Subcutaneous abdominal adipose tissue (tissue), 5 donors: ENCODE measurements at regions not wholly inside any gene's neighbourhood (a gene's known extent, or its start where the extent isn't known, plus 50 kb on each side); places are given as distances from the start of the nearest gene placed in this dataset.
"Not testable (repeated sequence)": the region's sequence is repeated elsewhere in the genome, so short reads cannot be mapped to it uniquely, and the experiment has no call there.

Experiments used
- H3K27ac ChIP-seq: one replicate; pipeline ENCODE4 v1.7.0; 2013; ENCODE audit warnings: low read depth, mild to moderate bottlenecking, inconsistent platforms, low read length, moderate library complexity
- H3K27me3 ChIP-seq, 5 donors: one replicate each; pipeline ENCODE4 v1.7.0; 2013; ENCODE audit warnings: low read length in 5 of 5, inconsistent platforms in 1 of 5; ENCODE audit not compliant: control insufficient read depth in 5 of 5, insufficient read depth in 4 of 5
- H3K36me3 ChIP-seq, 5 donors: one replicate each; pipeline ENCODE4 v1.7.0; 2013; ENCODE audit warnings: low read length in 5 of 5; ENCODE audit not compliant: control insufficient read depth in 5 of 5, insufficient read depth in 5 of 5
- H3K4me1 ChIP-seq, 5 donors: one replicate each; pipeline ENCODE4 v1.7.0; 2013; ENCODE audit warnings: low read length in 5 of 5, mild to moderate bottlenecking in 3 of 5, moderate library complexity in 1 of 5; ENCODE audit not compliant: control insufficient read depth in 5 of 5, insufficient read depth in 5 of 5
- H3K4me3 ChIP-seq, 5 donors: one replicate each; pipeline ENCODE4 v1.7.0; 2013; ENCODE audit warnings: low read length in 5 of 5, low read depth in 1 of 5
- H3K9ac ChIP-seq, 5 donors: one replicate each; pipeline ENCODE4 v1.7.0; 2013; ENCODE audit warnings: low read length in 5 of 5, mild to moderate bottlenecking in 4 of 5, moderate library complexity in 3 of 5
- H3K9me3 ChIP-seq, 5 donors: one replicate each; pipeline ENCODE4 v1.7.0; 2013; ENCODE audit warnings: low read length in 5 of 5; ENCODE audit not compliant: control insufficient read depth in 5 of 5
- donor health status: healthy.
- donor health status: healthy.
- donor health status: healthy.
- donor health status: healthy.
- donor health status: healthy.

- no peak overlapping the region for H3K4me3 ChIP-seq
- H3K36me3 ChIP-seq: no peaks in the 10 kb centered on the region
- H3K9me3 ChIP-seq: no peaks in the 10 kb centered on the region
- H3K27me3 ChIP-seq: no peaks in the 10 kb centered on the region
- H3K27ac ChIP-seq: no peak overlapping the region
- H3K4me1 ChIP-seq: no peaks in the 10 kb centered on the region
- no peak overlapping the region for H3K9ac ChIP-seq
These were observed 509.8 kb upstream of the TLE4 start for GRCh38 chr9:79061752-79062616.

- H3K4me1 ChIP-seq: no peaks in the 10 kb centered on the region
- no peaks in the 10 kb centered on the region for H3K36me3 ChIP-seq
- no peak overlapping the region for H3K27ac ChIP-seq
- H3K27me3 ChIP-seq: no peaks in the 10 kb centered on the region
- no peak overlapping the region for H3K9ac ChIP-seq
- H3K9me3 ChIP-seq: peaks cover 0 to 3% (median 2%) of the 10 kb centered on the region in 5 donors
- no peak overlapping the region for H3K4me3 ChIP-seq
These were observed 498.6 kb upstream of the TLE4 start for GRCh38 chr9:79073201-79073600.

DNA sequence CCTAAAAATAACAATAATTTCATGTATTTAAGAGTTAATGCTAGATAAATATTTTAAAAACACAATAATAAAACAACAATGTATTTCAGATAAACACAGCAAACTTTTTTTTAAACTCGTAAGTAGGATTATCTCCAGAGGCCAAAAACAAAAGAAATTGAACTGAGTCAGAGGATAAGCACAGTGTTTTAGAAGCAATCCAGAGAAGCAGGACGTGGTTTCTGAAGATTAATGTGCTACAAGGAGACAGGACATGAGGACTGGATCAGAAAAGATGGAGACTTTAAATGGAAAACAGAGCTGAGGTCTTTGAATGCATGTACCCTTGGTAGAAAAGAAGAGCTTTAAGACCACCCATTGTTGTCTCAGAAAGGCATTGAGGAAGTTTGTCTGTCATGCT is 491.2 kb upstream of the TLE4 start:
- no peak overlapping the region for H3K9ac ChIP-seq
- H3K27ac ChIP-seq: no peak overlapping the region
- no peaks in the 10 kb centered on the region for H3K27me3 ChIP-seq

GRCh38 chr9:79083621-79084020 is 488.1 kb upstream of the TLE4 start:
- Histone ChIP-seq H3K27me3 (no peaks in the 10 kb centered on the region), H3K27ac (no peak overlapping the region), H3K9ac (no peak overlapping the region), H3K9me3 (peaks cover 0 to 4% (median 0%) of the 10 kb centered on the region in 5 donors), H3K4me3 (no peak overlapping the region), H3K4me1 (no peaks in the 10 kb centered on the region), H3K36me3 (no peaks in the 10 kb centered on the region)

More for the DNA sequence above, 491.2 kb upstream of the TLE4 start:
- Histone ChIP-seq H3K4me1 (no peaks in the 10 kb centered on the region), H3K9me3 (peaks cover 0 to 4% (median 0%) of the 10 kb centered on the region in 5 donors), H3K36me3 (no peaks in the 10 kb centered on the region), H3K4me3 (no peak overlapping the region)

GRCh38 chr9:79087133-79087532 is 484.6 kb upstream of the TLE4 start:
- H3K27me3 ChIP-seq: no peaks in the 10 kb centered on the region
- no peaks in the 10 kb centered on the region for H3K4me1 ChIP-seq
- peaks cover 0 to 4% (median 0%) of the 10 kb centered on the region in 5 donors for H3K9me3 ChIP-seq
- H3K4me3 ChIP-seq: no peak overlapping the region
- H3K9ac ChIP-seq: no peak overlapping the region
- no peak overlapping the region for H3K27ac ChIP-seq
- H3K36me3 ChIP-seq: no peaks in the 10 kb centered on the region

DNA sequence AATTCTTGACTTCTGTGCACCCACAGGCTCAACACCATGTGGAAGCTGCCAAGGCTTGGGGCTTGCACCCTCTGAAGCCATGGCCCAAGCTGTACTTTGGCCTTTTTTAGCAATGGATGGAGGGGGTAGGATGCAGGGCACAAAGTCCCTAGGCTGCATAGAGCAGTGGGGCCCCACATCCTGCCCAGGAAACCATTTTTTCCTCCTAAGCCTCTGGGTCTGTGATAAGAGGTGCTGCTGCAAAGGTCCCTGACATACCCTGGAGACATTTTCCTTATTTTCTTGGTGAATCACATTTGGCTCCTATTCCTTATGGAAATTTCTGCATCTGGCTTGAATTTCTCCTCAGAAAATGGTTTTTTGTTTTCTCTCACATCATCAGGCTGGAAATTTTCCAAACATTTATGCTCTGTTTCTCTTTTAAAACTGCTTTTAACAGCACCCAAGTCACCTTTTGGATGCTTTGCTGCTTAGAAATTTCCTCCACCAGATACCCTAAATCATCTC is 482.7 kb upstream of the TLE4 start:
- no peak overlapping the region for H3K27ac ChIP-seq

DNA sequence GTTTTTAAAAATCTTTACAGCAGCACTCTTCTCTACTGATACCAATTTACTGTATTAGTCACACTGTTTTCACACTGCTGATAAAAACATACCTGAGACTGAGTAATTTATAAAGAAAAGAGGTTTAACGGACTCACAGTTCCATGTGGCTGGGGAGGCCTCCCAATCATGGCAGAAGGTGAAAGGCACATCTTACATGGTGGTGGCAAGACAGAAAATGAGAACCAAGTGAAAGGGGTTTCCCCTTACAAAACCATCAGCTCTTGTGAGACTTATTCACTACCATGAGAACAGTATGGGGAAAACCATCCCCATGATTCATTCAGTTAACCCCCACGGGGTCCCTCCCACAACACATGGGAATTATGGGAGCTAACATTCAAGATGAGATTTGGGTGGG is 481.9 kb upstream of the TLE4 start:
- not testable (repeated sequence) for H3K9ac ChIP-seq, H3K27me3 ChIP-seq, H3K4me3 ChIP-seq, H3K4me1 ChIP-seq, H3K9me3 ChIP-seq, H3K36me3 ChIP-seq, H3K27ac ChIP-seq

More for the DNA sequence above, 482.7 kb upstream of the TLE4 start:
- H3K9me3 ChIP-seq: no peaks in the 10 kb centered on the region
- no peaks in the 10 kb centered on the region for H3K27me3 ChIP-seq
- H3K4me3 ChIP-seq: no peak overlapping the region
- no peak overlapping the region for H3K9ac ChIP-seq
- H3K4me1 ChIP-seq: no peaks in the 10 kb centered on the region
- no peaks in the 10 kb centered on the region for H3K36me3 ChIP-seq

DNA sequence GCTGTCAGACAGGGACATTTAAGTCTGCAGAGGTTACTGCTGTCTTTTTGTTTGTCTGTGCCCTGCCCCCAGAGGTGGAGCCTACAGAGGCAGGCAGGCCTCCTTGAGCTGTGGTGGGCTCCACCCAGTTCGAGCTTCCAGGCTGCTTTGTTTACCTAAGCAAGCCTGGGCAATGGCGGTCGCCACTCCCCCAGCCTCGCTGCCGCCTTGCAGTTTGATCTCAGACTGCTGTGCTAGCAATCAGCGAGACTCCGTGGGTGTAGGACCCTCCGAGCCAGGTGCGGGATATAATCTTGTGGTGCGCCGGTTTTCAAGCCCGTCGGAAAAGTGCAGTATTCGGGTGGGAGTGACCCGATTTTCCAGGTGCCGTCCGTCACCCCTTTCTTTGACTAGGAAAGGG is 468.5 kb upstream of the TLE4 start:
- H3K4me1 ChIP-seq: not testable (repeated sequence)

DNA sequence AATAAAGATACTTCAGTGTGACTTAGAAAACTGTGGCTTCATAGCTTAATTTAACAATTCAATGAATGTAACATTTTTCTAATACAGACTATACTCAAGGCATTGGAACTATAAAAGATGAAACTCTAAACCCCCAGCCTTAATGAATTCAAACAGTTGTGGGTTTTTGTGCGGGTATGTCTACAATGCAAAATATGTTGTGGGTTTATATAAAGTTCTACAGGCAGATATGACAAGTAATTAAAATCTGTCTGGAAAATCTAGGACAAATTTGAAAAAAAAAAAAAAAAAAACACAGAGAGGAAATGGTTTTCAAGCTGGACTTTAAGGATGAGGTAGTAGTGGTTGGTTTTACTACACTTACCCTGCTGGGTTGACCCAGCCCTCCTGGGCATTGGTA is 467.5 kb upstream of the TLE4 start:
- no peaks in the 10 kb centered on the region for H3K9me3 ChIP-seq
- H3K27me3 ChIP-seq: no peaks in the 10 kb centered on the region
- H3K4me1 ChIP-seq: peaks cover 0 to 3% (median 0%) of the 10 kb centered on the region in 5 donors
- no peak overlapping the region for H3K27ac ChIP-seq
- H3K4me3 ChIP-seq: no peak overlapping the region
- no peak overlapping the region for H3K9ac ChIP-seq
- H3K36me3 ChIP-seq: no peaks in the 10 kb centered on the region

More for the DNA sequence above, 468.5 kb upstream of the TLE4 start:
- H3K4me3 ChIP-seq, H3K27me3 ChIP-seq, H3K9ac ChIP-seq, H3K27ac ChIP-seq, H3K36me3 ChIP-seq, H3K9me3 ChIP-seq: not testable (repeated sequence)

GRCh38 chr9:79104951-79105350 is 466.8 kb upstream of the TLE4 start:
- Histone ChIP-seq H3K27ac (no peak overlapping the region), H3K9ac (no peak overlapping the region), H3K27me3 (no peaks in the 10 kb centered on the region), H3K36me3 (no peaks in the 10 kb centered on the region), H3K9me3 (no peaks in the 10 kb centered on the region), H3K4me1 (peaks cover 0 to 3% (median 0%) of the 10 kb centered on the region in 5 donors), H3K4me3 (no peak overlapping the region)
